ENCODE measurements at regions not wholly inside any gene's neighbourhood (a gene's known extent, or its start where the extent isn't known, plus 50 kb on each side); places are given as distances from the start of the nearest gene placed in this dataset.

DNA sequence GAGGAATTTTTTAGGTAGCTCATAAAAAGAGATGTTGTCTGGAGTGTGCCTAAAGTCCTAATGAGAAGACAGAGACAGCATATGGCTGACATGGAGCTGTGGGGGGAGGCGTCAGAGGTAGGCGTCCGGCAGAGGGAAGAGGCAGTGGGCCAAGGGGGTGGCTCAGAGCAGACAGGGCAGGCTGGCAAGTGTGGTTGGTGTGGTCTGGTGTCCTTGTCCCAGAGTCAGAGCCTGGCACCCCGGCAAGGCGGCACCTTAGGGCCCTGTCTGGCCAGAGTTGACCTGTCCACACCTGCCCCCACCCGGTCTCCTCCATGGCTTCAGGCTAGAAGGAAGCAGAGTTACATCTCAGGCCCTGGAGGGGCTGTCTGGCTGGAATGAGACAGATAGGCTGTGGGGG, 220.3 kb upstream of the ZNF32 start:
- H3K27me3 ChIP-seq (replicated peaks; ENCODE audit: control insufficient read depth, insufficient read depth, low read length, poor library complexity, severe bottlenecking), result no peaks in the 10 kb centered on the region
- H3K27ac ChIP-seq (ENCODE audit: insufficient read depth, low read length, poor library complexity, severe bottlenecking), result no peak overlapping the region
- no peaks in the 10 kb centered on the region for H3K9me3 ChIP-seq (ENCODE audit: control insufficient read depth, low read length)
- no peak for DNase-seq
- no peak overlapping the region for H3K4me3 ChIP-seq (ENCODE audit: insufficient read depth, low read depth, low read length, poor library complexity, severe bottlenecking)
- H3K4me1 ChIP-seq (ENCODE audit: control insufficient read depth, insufficient read depth, low read length, poor library complexity, severe bottlenecking), result no peaks in the 10 kb centered on the region
- H3K36me3 ChIP-seq (ENCODE audit: control insufficient read depth, insufficient read depth, low read length), result no peaks in the 10 kb centered on the region

DNA sequence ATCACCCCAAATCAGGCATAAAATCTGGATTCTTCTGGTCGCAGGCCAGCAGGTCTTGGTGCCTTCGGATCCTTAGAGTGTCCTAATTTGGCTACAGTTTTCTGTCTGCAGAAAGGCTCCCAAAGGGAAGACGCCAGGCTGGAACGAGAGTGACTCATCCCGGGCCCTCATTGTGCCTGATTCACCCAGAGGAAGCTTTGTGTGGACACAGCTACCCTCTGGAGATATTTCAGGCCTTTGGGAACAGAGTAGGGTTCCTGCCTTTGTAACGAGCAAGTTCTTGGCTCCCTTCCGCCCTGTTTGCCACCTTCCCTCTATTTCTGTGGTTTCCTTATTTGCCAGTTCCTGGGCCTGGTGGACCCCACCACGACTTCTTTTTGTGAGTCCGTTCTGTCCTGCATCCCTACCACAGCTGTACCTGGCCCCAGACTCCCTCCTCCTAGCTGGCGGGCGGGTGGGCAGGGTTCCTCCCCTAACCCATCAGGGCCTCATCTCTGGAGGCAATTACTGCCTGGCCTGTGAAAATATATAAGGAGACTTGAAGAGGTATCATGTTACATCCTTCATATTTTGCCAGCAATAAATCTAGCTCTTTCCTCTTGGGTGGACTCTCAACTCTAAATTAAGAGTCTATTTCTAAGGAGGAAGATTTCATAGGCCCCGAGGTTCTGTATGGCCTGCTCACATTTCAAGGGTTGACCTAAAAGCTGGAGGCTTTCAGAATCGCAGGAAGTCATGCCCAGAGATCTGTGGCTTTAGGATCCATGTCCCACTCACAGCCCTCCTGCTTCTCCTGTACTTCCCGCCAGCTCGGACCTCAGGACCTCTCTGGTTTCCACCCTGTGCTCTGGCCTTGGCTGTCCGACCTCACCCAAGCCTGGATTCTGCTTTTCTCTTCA, 219.2 kb upstream of the ZNF32 start:
- Histone ChIP-seq H3K4me1 (ENCODE audit: control insufficient read depth, insufficient read depth, low read length, poor library complexity, severe bottlenecking) (no peaks in the 10 kb centered on the region), H3K9me3 (ENCODE audit: control insufficient read depth, low read length) (no peaks in the 10 kb centered on the region), H3K27me3 (replicated peaks; ENCODE audit: control insufficient read depth, insufficient read depth, low read length, poor library complexity, severe bottlenecking) (no peaks in the 10 kb centered on the region), H3K36me3 (ENCODE audit: control insufficient read depth, insufficient read depth, low read length) (no peaks in the 10 kb centered on the region), H3K4me3 (ENCODE audit: insufficient read depth, low read depth, low read length, poor library complexity, severe bottlenecking) (no peak overlapping the region), H3K27ac (ENCODE audit: insufficient read depth, low read length, poor library complexity, severe bottlenecking) (no peak overlapping the region)
- no peak for DNase-seq

DNA sequence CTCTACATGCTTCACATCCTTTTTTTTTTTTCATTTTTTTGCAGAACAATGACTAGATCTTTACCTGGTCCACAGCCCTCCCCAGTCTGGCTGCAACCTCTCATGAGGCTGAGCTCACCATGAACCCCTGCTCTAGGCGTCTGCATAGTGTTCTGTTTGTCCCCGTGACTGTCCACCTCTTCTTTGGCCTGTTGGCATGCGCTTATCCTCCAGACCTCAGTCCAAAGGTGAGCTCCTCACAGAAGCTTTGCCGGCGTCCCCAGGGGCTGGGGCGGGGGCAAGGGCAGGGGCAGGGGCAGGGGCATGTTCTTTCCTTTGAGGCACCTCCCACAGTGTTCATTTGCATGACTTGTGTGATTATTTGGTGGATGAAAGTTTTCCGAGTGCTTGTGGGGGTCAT, 218.4 kb upstream of the ZNF32 start:
- Histone ChIP-seq H3K4me1 (ENCODE audit: control insufficient read depth, insufficient read depth, low read length, poor library complexity, severe bottlenecking) (no peaks in the 10 kb centered on the region), H3K27me3 (replicated peaks; ENCODE audit: control insufficient read depth, insufficient read depth, low read length, poor library complexity, severe bottlenecking) (no peaks in the 10 kb centered on the region), H3K36me3 (ENCODE audit: control insufficient read depth, insufficient read depth, low read length) (no peaks in the 10 kb centered on the region), H3K9me3 (ENCODE audit: control insufficient read depth, low read length) (no peaks in the 10 kb centered on the region), H3K27ac (ENCODE audit: insufficient read depth, low read length, poor library complexity, severe bottlenecking) (no peak overlapping the region), H3K4me3 (ENCODE audit: insufficient read depth, low read depth, low read length, poor library complexity, severe bottlenecking) (no peak overlapping the region)
- no peak for DNase-seq

DNA sequence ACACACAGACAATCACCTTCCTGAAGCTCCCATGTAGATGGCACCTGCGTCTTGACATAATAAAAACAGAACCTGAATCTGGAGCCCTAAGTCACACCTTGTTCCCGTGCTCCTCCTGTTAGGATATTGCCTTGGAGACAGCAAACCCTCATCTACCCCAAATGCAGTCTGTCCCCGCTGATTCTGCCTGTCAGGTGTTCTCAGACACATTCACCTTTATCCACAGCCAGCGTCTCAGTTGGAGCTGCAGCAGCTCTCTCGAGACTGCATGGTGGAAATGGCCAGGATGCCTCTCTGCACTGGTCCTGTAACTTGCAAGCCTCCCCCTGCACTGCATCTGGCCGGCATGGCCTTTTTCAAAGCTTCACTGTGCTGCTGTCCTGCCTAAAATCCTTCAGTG, 218.0 kb upstream of the ZNF32 start:
- no peak overlapping the region for H3K27ac ChIP-seq (ENCODE audit: insufficient read depth, low read length, poor library complexity, severe bottlenecking)
- no peaks in the 10 kb centered on the region for H3K9me3 ChIP-seq (ENCODE audit: control insufficient read depth, low read length)
- no peaks in the 10 kb centered on the region for H3K36me3 ChIP-seq (ENCODE audit: control insufficient read depth, insufficient read depth, low read length)
- no peak overlapping the region for H3K4me3 ChIP-seq (ENCODE audit: insufficient read depth, low read depth, low read length, poor library complexity, severe bottlenecking)
- DNase-seq, result no peak
- no peaks in the 10 kb centered on the region for H3K4me1 ChIP-seq (ENCODE audit: control insufficient read depth, insufficient read depth, low read length, poor library complexity, severe bottlenecking)
- no peaks in the 10 kb centered on the region for H3K27me3 ChIP-seq (replicated peaks; ENCODE audit: control insufficient read depth, insufficient read depth, low read length, poor library complexity, severe bottlenecking)

DNA sequence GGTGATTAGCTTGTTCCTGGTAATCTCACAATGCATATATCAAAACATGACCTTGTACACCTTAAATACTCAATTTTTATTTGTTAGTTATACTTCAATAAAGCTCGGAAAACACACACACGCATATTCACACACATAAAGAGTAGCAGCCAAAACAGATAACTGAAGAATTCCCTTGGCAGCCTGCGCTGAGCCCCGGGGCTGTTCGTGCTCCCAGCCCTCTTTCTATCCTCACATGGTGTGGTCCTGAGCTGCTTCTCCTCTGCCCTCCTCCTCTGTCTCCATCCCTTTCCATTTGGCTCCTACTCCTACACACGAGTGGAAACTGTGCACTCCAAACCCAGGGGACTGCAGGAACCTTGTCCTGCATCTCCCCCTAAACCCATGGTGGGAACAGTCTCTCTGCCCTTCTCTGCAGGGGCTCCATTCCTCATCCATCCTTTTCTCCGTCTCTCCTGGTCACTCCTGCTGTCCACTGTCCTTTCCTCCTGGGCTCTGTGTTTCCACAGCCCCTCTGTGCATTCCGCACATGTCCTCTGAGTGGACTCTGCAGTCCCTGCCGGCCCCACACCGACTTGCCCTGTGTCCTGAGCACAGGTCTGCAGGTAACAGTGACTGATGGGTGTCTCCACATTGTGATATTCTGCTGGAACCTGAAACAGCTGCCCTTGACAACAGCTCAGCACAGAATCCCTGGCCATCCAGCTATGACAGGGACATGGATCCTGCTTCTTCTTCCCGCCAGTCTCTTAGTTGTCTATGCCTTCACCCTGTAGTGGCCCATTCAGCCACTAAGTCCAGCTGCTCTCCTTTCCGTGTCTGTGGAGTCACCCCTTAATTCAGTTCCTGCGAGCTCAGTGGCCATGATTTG, 216.8 kb upstream of the ZNF32 start:
- DNase-seq, result no peak
- Histone ChIP-seq H3K27ac (ENCODE audit: insufficient read depth, low read length, poor library complexity, severe bottlenecking) (no peak overlapping the region), H3K9me3 (ENCODE audit: control insufficient read depth, low read length) (no peaks in the 10 kb centered on the region), H3K4me1 (ENCODE audit: control insufficient read depth, insufficient read depth, low read length, poor library complexity, severe bottlenecking) (no peaks in the 10 kb centered on the region), H3K36me3 (ENCODE audit: control insufficient read depth, insufficient read depth, low read length) (no peaks in the 10 kb centered on the region), H3K27me3 (replicated peaks; ENCODE audit: control insufficient read depth, insufficient read depth, low read length, poor library complexity, severe bottlenecking) (no peaks in the 10 kb centered on the region), H3K4me3 (ENCODE audit: insufficient read depth, low read depth, low read length, poor library complexity, severe bottlenecking) (no peak overlapping the region)

DNA sequence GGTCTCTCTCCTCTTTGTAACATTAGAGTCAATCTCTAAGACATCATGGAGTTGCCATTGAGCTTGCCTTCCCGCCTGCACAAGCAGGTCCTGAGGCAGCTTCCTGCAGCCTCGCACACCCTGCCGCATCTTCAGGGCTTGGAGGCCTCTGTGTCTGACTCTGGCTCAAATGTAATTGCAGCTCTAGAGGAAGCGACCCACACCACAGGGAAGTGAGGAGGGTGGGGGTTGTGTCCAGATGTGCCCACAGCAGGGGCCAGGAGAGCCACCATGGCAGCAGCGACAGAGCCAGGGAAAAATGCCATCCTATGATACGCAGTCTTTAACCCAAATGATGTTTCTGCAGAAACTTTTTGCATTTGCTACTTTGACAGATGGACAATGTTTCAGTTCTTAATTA, 216.0 kb upstream of the ZNF32 start:
- H3K27me3 ChIP-seq (replicated peaks; ENCODE audit: control insufficient read depth, insufficient read depth, low read length, poor library complexity, severe bottlenecking), result no peaks in the 10 kb centered on the region
- no peak for DNase-seq
- H3K4me3 ChIP-seq (ENCODE audit: insufficient read depth, low read depth, low read length, poor library complexity, severe bottlenecking), result no peak overlapping the region
- H3K4me1 ChIP-seq (ENCODE audit: control insufficient read depth, insufficient read depth, low read length, poor library complexity, severe bottlenecking), result no peaks in the 10 kb centered on the region
- H3K27ac ChIP-seq (ENCODE audit: insufficient read depth, low read length, poor library complexity, severe bottlenecking), result no peak overlapping the region
- H3K36me3 ChIP-seq (ENCODE audit: control insufficient read depth, insufficient read depth, low read length), result no peaks in the 10 kb centered on the region
- H3K9me3 ChIP-seq (ENCODE audit: control insufficient read depth, low read length), result no peaks in the 10 kb centered on the region

DNA sequence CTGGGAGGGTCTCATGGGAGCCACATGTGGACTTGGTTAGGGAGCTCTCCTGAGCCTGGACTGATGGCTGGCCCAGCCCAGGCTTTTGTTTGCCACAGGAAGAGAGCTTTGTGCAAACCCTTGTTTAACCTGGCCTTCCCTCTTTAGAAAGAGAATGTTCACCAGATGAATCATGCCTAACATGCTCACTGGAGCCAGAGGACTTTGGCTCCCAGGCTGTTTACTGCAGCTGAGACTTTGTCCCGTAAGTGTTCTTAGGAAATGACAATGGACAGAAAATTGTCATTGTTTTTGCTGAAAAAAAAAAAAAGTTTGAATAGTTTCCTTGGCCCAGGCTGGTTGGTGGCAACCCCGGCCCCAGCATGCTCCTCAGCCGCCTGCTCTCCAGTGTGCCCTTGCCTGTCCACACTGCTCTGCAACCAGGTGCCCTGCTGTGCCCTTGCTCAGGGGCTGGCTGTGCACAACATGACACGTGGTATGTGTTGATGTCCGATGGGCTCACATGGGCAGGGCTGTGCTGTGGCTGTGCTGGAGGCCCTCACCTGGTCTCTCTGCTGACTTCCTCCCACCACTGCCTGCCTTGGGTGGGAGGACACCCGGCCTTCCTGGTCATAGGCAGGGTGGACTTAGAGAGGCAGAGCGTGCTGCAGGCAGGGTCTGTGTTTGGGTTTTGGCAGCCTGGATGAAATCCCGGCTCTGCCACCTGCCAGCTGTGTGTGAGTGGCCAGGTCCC, 215.3 kb upstream of the ZNF32 start:
- Histone ChIP-seq H3K4me1 (ENCODE audit: control insufficient read depth, insufficient read depth, low read length, poor library complexity, severe bottlenecking) (no peaks in the 10 kb centered on the region), H3K27ac (ENCODE audit: insufficient read depth, low read length, poor library complexity, severe bottlenecking) (no peak overlapping the region), H3K4me3 (ENCODE audit: insufficient read depth, low read depth, low read length, poor library complexity, severe bottlenecking) (no peak overlapping the region), H3K36me3 (ENCODE audit: control insufficient read depth, insufficient read depth, low read length) (no peaks in the 10 kb centered on the region), H3K27me3 (replicated peaks; ENCODE audit: control insufficient read depth, insufficient read depth, low read length, poor library complexity, severe bottlenecking) (no peaks in the 10 kb centered on the region), H3K9me3 (ENCODE audit: control insufficient read depth, low read length) (no peaks in the 10 kb centered on the region)
- no peak for DNase-seq

DNA sequence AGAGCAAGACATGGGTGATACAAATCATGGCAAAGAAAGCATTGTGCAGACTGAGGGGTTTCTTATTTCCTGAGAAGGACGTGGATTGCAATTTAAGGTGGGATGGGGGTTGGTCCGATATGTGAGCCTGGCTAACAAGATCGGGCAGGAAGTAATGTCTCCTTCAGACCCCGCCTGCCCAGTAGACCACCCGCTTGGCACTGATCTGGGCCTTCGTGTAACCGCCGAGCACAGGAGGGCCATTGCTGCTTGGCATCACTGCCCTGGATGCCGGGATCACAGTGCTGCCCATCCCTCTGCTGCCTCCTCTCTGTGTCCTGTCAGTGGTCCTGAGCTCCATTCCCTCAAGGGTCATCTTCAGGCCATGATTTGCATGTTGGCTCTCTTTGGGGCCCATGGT, 214.6 kb upstream of the ZNF32 start:
- no peak overlapping the region for H3K27ac ChIP-seq (ENCODE audit: insufficient read depth, low read length, poor library complexity, severe bottlenecking)
- H3K36me3 ChIP-seq (ENCODE audit: control insufficient read depth, insufficient read depth, low read length), result no peaks in the 10 kb centered on the region
- H3K4me3 ChIP-seq (ENCODE audit: insufficient read depth, low read depth, low read length, poor library complexity, severe bottlenecking), result no peak overlapping the region
- H3K27me3 ChIP-seq (replicated peaks; ENCODE audit: control insufficient read depth, insufficient read depth, low read length, poor library complexity, severe bottlenecking), result no peaks in the 10 kb centered on the region
- DNase-seq, result no peak
- no peaks in the 10 kb centered on the region for H3K4me1 ChIP-seq (ENCODE audit: control insufficient read depth, insufficient read depth, low read length, poor library complexity, severe bottlenecking)
- no peaks in the 10 kb centered on the region for H3K9me3 ChIP-seq (ENCODE audit: control insufficient read depth, low read length)

DNA sequence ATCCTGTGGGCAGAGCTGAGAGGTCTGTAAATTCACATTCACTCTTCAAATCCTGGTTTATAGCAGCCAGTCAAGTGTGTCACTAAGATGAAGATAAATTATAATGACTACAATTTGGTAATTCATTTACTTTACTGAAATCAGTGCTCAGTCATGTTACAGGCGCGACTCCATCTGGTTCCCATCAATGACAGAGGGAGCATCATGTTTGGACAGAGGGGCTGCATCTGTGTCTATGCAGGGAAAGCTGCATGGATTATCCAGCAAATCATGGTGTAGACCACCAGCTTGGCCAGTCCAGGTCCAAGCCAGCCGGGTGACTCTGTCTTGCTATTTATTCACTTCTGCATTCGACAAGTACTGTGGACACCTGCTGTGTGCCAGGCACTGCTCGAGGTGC, 214.1 kb upstream of the ZNF32 start:
- Histone ChIP-seq H3K9me3 (ENCODE audit: control insufficient read depth, low read length) (no peaks in the 10 kb centered on the region), H3K4me1 (ENCODE audit: control insufficient read depth, insufficient read depth, low read length, poor library complexity, severe bottlenecking) (no peaks in the 10 kb centered on the region), H3K36me3 (ENCODE audit: control insufficient read depth, insufficient read depth, low read length) (no peaks in the 10 kb centered on the region), H3K27ac (ENCODE audit: insufficient read depth, low read length, poor library complexity, severe bottlenecking) (no peak overlapping the region), H3K4me3 (ENCODE audit: insufficient read depth, low read depth, low read length, poor library complexity, severe bottlenecking) (no peak overlapping the region), H3K27me3 (replicated peaks; ENCODE audit: control insufficient read depth, insufficient read depth, low read length, poor library complexity, severe bottlenecking) (no peaks in the 10 kb centered on the region)
- DNase-seq, result no peak
